ENCODE measurements at regions not wholly inside any gene's neighbourhood (a gene's known extent, or its start where the extent isn't known, plus 50 kb on each side); places are given as distances from the start of the nearest gene placed in this dataset.
A peak's percentile ranks its signal among the peaks of the same experiment; 100 is the strongest.

DNA sequence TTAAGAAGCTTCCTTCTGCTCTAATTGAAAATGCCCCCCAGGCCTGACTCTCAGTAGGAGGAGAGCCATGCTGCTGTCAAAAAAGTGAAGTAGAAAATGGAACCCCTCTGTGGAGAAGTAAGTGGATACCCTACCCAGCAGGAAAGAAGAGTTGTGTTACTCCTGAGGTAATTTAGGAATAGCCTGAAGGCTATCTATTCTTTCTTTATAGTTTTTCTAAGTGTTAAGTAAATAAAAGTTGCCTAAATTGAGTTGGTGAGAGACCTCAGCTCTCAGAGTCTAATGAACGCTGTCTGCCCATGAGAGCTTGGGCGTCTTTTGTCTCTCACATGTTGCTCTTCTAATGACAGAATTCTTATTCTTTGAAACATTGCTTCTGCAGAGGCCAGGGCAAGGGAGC lies 116.2 kb downstream of the NSUN3 start:
- no peak for DNase-seq (ENCODE audit: low read depth)

DNA sequence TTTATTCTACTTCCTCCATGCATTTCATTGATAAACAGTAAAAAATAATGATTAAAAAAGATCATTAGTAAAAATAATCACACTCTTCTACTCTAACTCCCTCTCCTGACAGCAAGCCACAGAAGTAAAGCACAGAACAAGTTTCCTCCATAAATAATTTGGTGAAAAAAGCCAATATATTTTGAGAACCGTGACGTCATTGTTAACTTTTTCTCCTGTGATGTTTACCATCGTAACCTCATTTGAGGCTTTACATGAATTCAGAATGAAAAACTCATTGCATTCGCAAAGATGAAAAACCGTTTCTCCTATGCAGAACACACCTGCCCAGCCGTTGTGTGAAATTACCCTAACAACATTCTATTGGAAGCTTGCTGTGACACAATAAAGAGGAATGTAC lies 120.7 kb downstream of the NSUN3 start:
- DNase-seq (ENCODE audit: low read depth) = no peak

DNA sequence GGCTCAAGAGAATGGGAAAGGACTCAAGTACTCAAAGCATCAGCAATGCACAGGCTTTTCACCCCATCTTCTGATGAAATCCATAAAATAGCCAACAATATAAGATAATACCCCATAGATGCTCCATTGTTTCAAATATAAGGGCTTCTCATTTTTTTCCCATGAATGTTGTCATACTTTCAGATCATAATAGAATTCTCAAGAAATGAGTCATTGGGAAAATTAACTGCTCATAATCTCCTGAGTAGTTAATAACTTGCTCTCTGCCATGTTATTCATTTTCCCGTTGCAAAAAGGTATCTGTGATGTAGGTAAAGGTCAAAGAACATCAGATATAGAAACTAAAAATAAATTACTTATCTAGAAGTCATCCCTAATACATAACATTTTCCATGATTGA lies 121.9 kb downstream of the NSUN3 start:
- peak; percentile 50 for DNase-seq (ENCODE audit: low read depth)

DNA sequence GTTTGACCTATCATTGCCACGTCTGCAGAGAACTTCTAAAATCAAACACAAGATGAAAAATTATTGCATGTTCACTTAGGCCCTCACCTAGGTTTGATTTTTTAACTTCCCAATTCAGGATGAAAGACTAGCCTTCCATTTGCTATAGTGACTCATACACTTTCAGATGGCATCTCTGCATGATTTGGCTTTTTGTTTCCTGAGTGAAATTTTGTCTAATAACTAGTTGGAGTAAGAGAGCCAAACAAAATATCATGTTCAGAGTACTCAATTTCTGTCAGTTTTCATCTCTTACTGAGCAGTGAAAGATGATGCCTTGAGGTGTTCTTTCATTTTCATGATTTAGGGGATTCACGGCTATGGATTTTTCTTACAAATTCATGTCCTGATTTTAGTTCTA lies 122.9 kb downstream of the NSUN3 start:
- DNase-seq (ENCODE audit: low read depth) = no peak

DNA sequence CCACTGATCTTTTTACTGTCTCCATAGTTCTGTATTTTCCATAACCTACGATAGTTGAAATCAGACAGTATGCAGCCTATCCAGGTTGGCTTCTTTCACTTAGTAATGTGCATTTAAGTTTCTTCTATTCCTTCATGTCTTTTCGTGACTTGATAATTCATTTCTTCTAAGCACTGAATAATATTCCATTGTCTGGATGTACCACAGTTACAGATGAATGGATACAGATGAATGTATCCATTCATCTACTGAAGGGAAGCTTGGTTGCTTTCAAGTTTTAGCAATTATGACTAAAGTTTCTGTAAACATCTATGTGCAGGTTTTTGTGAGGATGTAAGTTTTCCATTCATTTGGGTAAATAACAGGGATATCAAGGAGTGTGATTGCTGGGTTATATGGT lies 124.8 kb downstream of the NSUN3 start:
- no peak for DNase-seq (ENCODE audit: low read depth)

DNA sequence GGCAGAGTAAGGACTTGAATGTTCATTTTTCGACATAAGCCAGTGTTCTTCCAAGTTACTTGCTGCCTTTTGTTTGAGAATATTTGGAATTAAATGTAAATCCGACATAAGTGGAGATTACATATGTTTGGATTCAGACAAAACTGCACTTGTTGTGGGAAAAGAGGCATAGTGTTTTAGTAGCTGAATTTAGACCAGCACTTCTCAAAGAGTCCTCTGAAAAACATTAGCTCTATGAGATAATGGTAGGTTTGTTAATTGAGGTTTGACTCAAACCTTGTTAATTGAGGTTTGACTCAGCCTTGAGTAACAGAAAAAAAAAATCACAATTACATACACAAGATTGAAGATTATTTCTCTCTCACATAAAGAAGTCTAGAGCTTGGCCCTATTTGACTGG lies 132.5 kb downstream of the NSUN3 start:
- no peak for DNase-seq (ENCODE audit: low read depth)

DNA sequence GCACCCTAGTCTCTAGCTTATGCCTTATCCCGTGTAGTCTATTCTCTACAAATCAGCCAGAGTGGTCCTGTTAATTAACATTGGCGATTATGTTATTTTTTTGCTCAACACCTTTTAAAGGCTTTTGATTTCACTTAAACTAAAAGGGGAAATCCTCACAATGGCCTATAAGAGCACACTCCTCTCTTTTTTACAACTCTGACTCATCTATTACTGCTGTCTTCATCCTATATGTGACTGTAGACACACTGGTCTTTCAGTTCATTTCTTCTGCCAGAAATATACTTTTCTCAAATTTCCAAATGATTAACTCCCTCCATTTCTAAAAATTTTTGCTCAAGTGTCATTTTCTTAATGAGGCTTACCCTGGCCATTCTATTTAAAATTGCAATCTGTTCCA lies 143.4 kb downstream of the NSUN3 start:
- DNase-seq (ENCODE audit: low read depth) = no peak

DNA sequence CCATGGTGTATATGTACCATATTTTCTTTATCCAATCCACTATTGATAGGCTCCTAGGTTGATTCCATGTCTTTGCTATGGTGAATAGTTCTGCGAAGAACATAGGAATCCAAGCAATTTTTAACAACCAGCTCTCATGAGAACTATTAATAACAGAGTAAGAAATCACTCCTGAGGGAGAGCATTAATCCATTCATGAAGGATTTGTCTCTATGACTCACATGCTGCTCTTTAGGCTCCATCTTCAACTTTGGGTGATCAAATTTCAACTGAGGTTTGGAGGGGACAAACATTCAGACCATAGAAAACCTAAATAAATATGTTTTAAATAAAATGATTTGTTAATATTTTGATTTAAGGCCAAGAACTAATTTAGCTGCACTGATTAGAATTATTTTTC lies 147.4 kb downstream of the NSUN3 start:
- no peak for DNase-seq (ENCODE audit: low read depth)

DNA sequence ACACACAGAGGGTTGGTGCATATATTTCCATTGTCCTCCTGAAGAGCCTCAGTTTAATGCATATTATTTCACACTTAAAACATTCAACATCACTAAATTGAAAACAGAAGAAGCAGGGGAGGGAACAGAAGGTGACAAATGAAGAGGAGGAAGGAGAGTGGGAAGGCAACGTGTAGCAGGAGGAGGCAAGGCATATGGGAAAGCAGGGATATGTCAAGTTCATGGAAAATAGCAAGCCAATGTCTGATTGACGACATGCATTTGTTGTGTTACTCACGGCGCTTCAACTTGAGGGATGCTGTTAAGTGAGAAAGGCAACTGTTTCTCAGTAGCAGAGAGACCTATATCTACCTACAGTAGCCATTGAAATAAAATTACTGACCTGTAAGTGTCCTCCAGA lies 154.5 kb downstream of the NSUN3 start:
- no peak for DNase-seq (ENCODE audit: low read depth)

DNA sequence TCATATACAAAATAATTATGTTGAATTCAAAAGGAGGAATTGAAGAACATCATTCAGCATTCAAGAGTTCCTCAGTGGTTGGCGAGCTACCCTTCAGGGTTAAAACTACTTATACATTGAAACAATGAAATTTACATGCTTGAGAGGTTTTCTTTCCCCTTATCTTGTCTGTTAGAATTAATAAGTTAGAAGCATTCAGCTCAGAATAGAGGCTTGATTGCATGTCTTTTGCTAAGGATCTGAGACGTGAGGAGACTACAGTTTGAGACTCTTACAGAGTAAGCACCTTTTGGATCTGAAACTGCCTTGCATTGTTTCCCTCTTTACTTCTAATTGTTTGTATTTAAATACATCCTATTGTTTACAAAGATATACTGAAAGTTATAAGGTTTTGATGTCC lies 157.6 kb downstream of the NSUN3 start:
- no peak for DNase-seq (ENCODE audit: low read depth)

DNA sequence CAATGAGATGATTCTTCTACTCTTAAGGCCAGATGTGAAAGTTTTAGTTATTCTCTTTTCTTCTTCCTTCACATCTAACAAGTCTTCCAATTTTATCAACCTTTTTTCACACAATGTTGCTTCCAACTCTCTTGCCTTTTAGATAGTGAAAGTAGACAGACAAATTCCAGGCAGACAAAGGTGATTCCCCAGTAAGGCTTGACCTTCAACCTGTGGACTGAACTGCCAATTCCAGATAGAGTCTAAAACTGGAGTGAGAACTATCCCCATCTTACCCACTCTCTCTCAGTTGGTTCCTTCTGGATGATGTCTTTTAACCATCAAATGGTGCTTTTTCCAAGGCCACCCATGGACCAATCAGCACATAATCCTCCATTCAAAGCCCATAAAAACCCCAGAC lies 159.0 kb downstream of the NSUN3 start:
- DNase-seq (ENCODE audit: low read depth) = no peak

DNA sequence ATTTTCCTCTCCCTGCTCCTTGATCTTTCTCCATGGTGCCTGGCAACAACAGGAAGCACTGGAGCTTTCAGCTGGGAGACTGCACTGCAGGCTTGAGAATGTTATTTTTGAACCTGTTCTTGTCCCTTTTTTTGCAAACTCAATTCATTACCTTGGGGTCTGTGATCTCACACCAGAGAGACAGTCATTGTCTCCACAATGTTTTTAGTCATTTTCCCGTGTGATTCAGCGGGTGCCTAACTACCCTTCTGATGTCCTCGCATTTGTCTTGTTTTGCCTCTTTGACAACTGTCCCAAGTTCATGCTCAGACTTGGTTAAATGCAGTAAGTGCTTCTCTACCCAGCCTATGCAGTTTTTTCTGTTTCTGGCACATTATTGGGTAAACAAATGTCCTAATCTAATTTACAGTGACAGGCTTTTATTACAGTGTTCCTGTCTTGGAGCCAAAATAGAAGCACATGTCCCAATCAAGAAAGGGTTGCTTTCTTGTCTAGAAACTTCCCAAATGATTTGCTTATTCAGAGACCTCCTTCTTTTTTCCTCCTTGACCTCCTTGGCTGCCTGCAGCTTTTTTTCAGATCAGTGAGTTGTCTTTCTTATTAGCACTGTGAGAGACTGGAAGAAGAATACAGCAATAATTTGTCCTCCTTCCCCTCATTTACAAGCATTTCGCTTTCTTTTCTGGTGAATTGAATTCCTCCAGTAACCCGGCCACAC lies 162.4 kb downstream of the NSUN3 start:
- DNase-seq (ENCODE audit: low read depth) = no peak

DNA sequence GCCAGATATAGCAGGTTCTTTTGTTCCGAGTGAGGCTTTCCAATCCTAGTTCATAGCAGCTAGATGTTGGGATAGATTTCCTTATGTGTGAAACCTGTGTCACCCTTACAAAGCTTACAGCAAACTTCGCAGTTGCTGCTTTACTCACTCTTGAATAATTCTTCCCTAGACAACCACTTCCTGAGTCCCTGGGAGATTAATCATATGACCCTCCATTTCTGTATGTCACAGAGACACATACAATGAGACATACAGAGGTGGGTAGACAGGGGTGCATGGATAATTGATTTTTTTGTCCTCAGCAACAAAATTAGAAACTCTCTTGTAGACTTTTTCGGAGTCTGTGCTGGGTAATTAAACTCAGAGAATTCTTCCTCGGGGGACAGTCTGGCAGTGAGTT lies 163.2 kb downstream of the NSUN3 start:
- DNase-seq (ENCODE audit: low read depth) = peak; percentile 73

DNA sequence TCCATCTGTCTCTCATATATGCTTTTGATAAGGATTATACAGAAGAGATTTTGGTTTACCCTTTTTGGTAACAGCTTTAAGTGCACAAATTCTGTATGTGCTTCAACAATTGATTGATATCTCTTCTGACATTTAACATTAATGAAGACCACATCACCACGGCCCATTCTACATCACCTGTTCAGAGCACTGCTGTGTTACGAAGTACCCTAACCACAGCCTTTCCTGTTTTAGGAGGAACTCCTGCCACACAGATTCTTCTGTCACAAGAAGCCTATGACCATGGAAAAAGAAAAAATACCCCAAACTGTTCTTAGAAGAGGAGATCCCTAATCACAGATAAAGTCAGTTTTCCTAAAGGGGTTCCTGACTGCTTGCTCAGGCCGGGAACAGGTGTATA lies 170.1 kb downstream of the NSUN3 start:
- DNase-seq (ENCODE audit: low read depth) = no peak

DNA sequence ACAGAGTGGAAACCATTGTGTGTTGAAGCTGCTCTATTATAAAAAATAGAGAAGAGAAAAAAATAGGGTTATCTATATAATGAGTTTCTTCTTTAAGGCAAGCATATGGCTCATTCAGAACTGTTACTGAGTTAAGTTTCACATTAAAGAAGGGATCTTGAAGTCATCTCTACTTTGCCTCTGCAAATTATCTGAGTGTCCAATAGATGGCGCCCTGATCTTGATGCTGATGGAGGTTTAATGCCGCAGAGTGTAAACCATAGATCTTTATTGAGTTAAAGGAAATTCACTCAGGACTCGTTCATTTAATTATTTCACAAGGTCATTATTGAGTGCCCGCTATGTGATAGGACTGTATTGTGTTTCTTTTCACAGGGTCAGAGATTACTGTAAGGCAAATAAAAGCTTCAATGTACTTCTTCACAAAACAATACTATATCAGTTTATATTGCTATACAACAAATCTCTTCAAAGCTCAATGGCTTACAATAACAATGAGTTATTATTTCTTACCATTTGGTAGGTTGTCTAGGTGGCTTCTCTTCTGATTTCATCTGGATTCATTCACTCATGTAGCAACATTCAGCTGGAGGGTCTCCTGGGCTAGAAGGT lies 171.4 kb downstream of the NSUN3 start:
- peak; percentile 19 for DNase-seq (ENCODE audit: low read depth)

DNA sequence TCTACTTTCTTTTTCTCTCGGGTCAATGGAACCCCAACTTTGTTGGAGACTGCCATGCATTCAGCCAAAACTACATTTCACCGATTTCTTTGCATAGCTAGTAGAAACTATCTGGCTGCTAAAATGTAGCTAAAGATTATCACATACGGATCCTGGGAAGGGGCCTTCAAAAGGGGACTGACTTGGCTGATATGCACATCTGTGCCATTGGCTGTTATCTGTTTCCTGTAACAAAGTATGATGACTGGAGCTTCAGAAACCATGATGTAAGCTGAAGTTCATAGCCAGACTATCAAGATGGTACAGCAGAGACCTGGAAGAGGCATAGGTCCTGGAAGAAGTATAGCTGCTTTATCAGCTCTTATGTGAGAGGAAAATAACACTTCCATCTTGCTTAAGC lies 179.1 kb downstream of the NSUN3 start:
- DNase-seq (ENCODE audit: low read depth) = no peak

DNA sequence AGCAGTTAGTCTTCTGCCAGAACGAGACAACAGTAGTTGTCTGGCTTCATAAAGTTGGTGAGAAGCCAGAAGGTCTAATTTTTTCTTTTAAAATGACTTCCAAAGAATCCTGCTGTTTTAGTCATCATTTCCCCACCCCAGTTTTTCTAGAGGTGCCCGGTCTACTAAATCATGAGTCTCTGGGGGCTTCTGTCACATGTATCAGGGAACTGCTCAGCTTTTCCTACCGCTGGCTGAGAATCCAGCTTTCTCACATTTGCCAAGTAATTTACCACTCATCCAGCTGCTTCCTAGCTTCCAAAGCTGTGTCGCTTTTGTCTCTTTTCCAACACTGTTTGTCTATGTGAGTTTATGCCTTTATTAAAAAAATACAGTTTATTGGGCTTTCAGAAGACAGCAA lies 183.3 kb downstream of the NSUN3 start:
- DNase-seq (ENCODE audit: low read depth) = peak; percentile 25

DNA sequence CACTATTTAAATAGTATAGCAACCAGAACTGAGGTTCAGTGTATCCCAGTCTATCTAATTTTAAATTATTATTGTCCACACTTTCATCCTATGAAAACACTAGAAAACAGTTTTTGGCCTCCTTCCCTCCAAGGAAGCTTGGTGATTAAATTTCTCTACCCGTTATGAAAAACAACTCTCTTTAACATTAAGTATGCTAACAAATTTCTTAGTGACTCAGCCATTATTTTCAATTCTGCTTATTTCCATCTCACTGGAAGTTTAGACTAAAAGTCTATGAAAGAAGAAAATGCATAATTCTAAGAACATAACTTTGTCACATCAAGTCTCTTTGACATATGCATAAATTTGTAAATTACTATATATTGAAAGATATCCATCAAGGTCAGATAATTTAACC lies 185.2 kb downstream of the NSUN3 start:
- no peak for DNase-seq (ENCODE audit: low read depth)

DNA sequence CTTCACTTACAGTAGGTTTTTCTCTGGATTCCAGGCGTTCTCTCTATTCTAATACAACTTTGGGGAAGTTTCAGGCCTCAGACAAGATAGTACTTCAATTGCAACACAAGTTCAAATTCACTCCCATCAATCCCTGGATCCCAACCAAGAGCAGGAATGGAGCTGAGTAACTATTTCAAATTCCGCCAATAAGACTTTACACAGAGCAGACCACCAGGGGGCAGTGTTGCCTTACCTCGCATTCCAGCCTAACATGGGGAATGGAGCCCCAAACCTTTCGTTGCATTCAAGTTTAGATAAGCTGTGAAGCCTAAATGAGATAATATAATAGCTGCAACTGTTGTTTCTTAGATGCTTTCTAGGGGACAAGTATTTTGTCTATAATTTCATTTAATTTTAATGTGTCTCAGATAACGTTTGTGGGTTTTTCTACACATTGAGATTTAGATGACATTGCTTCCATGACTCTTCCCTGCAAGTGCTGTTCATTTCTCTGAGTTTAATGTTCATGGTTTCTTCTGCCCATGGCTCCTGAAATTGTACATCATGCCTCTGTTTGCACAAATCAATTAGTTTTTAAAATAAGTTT lies 186.7 kb downstream of the NSUN3 start:
- peak; percentile 46 for DNase-seq (ENCODE audit: low read depth)

DNA sequence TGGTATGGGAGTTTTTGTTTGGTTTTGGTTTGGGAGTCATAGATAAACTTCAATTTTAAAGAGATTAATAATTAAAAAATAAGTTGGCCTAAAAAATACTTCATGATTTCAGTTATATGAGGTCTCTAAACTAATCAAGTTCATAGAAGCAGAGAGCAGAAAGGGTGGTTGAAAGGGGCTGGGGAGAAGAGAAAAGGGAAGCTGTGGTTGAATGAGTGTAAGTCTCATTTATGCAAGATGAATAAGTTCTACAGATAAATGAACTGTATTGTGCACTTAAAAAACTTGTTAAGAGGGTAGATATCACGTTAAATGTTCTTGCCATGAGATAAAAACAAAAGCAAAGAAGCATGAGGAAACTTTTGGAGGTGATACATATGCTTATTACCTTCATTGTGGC lies 188.7 kb downstream of the NSUN3 start:
- no peak for DNase-seq (ENCODE audit: low read depth)

DNA sequence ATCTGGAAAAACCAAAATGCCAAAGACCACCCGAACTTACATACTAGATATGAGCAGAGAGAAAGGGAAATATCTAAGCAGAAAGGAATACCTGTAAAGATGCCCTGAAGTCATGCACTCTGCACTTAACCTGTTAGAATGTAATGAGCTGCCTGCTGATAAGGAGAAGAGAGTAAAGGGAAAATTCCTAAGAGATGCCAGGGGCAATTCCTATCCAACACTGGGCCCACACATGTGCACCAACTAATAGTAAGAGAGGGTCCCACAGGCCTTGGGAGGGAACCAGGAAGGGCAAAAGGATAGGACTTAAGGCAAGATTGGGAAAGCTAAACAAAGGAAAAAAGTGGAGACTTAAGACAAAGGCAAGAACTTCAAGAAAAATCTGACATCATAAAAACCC lies 189.5 kb downstream of the NSUN3 start:
- DNase-seq (ENCODE audit: low read depth) = no peak

DNA sequence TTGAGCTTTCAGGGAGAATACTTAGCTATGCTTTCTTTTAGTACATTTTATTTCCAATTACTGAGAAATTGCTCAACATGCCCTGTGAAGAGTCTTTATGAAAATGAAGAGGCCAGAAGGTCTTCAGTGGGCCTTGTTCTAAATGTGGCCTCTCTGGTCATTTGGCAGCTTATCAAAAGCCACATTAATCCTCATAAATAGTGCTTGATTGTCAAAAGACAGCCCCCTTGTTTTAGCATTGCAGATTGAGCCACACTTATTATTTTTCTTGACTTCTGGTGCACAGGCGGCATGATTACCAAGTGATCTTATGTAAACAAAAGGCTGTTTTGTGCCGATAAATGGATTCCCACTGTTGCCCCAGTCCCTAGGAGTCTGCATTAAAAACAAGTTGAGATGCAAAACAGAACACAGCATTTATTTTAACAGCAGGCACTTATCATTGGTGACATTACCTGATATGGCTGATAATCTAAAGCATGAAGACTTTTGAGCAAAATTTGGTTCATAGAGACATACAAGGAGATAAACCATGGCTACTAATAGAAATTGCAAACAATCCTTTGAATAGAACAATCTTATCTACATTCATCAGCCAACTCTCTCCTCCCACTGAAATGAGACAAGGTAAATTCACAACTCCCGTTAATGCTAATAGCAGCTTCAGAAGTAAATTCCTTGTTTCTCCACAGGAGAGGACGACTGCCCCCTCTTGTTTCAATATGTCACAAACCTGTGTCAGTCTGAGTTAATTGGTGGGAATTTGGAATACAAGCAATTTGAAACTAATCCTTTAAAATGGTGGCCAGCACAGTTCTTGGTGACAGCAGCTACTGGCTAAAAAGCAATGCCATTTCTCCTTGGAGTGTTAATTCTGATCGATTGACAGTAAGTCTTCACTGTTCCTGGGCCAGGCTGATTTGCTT lies 194.3 kb downstream of the NSUN3 start:
- DNase-seq (ENCODE audit: low read depth) = no peak

DNA sequence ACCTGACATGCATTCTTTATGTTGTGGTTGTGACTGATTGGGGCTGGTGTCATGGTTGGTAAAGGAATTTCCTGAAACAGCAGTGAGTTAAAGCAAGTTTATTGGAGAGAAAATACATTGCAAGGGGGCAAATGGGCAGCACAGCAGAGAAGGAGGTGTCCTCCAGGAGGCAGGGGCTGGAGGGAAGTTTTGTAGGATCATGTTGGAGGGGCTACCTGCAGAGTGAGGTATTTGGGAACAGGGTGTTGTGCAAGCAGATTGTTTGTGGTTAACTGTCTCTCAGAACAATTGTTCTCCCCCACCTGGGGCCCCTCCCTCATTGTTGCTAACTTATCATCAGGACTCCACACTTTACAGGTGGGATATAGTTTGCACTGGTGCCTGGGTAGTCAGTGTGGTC lies 196.0 kb downstream of the NSUN3 start:
- no peak for DNase-seq (ENCODE audit: low read depth)

All from HS-5 (cell line).